ENCODE measurements at regions not wholly inside any gene's neighbourhood (a gene's known extent, or its start where the extent isn't known, plus 50 kb on each side); places are given as distances from the start of the nearest gene placed in this dataset.
A peak's percentile ranks its signal among the peaks of the same experiment; 100 is the strongest.

DNA sequence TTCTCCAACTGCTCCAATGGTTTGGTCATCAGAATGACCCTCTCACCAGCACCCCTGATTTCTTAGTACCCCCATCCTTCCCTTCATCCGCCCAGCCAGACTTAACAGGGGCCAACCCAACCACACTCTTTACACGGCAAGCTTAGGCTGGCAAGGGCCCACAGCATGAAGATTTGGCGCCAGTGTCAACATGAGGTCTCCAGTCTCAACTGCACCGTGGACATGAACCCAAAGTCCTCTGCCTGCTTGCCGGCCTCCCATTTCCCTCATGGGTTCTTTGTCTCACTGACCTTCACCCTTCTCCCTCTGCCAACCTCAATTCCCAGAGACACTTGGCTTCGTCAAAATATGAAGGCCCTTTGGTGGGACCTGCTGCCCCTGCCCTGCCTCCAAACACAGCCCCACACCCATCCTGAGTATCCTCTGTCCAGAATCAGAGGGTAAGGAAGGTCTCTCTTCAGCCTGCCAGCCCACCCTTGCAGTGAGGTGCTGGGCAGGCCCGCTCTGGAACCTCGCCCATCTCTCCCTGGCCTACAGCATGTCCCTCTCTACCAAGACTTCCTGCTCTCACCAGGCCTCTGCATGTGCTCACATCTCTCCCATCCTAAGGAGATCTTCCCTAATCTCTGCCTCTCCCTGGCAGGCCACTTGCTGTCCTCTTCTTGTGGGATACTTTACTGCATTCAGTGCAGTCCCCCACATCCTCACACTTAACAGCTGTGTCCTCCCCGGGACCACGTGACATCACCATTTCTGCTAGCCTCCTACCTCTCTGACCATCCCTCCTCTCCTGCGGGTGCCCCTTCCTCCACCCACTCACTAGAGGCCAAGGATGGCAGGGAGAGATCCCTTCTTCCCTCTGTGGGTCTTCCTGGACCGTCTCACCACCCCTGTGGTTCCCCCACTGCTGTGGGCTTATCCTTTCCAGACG lies 91.7 kb upstream of the ZMIZ1 start:
- no peak for DNase-seq (ENCODE audit: low spot score)
- TF ChIP-seq, protein P1, sequence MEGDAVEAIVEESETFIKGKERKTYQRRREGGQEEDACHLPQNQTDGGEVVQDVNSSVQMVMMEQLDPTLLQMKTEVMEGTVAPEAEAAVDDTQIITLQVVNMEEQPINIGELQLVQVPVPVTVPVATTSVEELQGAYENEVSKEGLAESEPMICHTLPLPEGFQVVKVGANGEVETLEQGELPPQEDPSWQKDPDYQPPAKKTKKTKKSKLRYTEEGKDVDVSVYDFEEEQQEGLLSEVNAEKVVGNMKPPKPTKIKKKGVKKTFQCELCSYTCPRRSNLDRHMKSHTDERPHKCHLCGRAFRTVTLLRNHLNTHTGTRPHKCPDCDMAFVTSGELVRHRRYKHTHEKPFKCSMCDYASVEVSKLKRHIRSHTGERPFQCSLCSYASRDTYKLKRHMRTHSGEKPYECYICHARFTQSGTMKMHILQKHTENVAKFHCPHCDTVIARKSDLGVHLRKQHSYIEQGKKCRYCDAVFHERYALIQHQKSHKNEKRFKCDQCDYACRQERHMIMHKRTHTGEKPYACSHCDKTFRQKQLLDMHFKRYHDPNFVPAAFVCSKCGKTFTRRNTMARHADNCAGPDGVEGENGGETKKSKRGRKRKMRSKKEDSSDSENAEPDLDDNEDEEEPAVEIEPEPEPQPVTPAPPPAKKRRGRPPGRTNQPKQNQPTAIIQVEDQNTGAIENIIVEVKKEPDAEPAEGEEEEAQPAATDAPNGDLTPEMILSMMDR (IDR thresholded peaks at IDR 0.05; ENCODE audit: borderline replicate concordance, control extremely low read depth, extremely low read depth, insufficient read depth, missing control alignments): no peak

DNA sequence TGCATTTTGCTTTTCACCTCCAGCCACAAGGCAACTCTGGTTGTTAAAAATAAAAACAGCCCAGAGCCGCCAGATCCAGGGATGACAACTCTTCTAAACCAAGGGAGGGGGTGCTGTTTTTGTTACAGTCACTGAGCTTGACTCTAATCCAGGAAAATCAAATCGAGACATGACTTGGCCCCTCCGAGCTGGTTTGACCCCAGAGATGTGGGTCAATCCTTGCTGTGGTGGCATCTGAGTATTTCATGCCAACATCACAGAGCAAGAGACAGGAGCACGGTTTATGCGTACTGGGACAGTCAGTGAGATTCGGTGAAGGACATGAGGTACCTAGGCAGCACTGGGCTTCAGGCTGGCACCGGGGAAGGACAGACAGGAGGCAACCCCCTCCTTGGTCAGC lies 88.8 kb upstream of the ZMIZ1 start:
- in situ Hi-C loops (cut with MboI; ENCODE audit: low sequenced_read_pairs, unreplicated experiment): no loop called here
- TF ChIP-seq, protein P1 (IDR thresholded peaks at IDR 0.05; ENCODE audit: borderline replicate concordance, control extremely low read depth, extremely low read depth, insufficient read depth, missing control alignments): no peak
- no peak for DNase-seq (ENCODE audit: low spot score)

More for the DNA sequence above, 91.7 kb upstream of the ZMIZ1 start:
- in situ Hi-C loops (cut with MboI; ENCODE audit: low sequenced_read_pairs, unreplicated experiment): no loop called here

DNA sequence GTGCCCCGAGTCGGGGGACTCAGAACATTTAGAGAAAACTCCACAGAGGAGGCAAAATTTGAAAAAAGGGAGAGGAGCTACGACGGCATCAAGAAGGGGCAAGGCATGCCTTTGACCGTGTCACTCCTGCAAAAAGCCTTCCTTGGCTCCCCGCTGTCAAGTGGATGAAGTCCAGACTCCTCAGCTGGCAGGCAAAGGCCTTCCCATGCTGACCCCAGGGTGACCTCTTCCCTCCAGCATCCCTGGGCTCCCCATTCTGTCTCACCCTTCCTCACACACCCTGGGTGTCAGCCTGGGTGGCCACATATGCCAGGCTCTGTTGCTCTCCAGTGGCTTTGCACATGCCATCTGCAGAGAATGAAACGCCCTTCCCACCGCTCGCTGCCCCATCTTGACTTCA lies 88.4 kb upstream of the ZMIZ1 start:
- in situ Hi-C loops (cut with MboI; ENCODE audit: low sequenced_read_pairs, unreplicated experiment): no loop called here
- TF ChIP-seq, protein P1 (IDR thresholded peaks at IDR 0.05; ENCODE audit: borderline replicate concordance, control extremely low read depth, extremely low read depth, insufficient read depth, missing control alignments): no peak
- no peak for DNase-seq (ENCODE audit: low spot score)

DNA sequence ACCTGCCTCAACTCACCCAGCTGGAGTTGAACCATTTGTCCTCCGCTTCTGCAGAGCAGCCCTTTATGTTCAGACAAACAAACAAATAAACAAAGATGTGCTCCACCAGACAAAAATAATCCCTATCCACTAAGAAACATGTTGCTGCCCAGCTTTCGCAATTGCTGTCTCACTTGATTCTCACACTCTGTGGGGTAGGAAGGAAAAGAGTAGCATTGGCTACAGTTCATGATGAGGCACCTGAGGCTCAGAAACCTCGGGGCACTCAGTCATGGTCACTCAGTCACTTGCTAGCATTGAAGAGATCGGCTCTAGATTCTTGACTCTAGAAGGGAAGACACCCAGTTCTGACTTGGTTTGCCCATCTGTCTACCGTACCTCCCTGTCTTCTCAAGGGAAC lies 88.0 kb upstream of the ZMIZ1 start:
- in situ Hi-C loops (cut with MboI; ENCODE audit: low sequenced_read_pairs, unreplicated experiment): no loop called here
- DNase-seq (ENCODE audit: low spot score): no peak
- TF ChIP-seq, protein P1 (IDR thresholded peaks at IDR 0.05; ENCODE audit: borderline replicate concordance, control extremely low read depth, extremely low read depth, insufficient read depth, missing control alignments): no peak

DNA sequence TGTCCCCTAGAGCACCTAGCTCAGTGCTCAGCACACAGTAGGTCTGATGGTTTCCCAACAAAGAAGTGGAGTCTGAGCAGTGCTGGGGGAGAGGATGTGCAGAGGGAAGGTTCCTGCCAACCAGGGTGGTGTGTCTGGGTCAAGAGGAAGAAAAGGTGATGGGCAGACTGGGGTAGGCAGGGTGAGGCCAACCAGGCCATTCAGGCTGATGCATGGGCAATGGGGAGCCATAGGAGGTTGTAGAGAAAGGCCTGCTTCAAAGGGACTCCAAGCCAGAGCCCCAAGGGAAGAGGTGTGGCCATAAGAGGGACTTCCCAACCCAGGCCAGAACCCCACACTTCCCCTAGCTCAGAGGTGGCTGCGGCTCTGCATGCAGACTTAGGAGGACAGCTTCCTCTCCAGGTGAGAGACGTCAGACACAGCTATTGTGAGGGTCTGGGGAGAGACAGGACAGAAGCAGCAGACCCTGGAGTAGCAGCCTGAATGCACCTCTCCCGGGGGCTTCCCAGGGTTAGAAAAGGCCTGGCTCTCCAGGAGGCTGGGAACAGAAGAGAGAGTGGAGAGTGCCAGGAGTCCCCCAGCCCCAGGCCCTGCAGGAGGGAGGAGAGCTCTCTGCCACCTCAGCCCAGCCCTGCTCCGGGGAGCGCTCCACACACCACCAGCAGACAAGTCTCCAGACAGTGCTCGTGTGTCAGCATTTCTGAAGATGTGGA lies 87.4 kb upstream of the ZMIZ1 start:
- TF ChIP-seq, protein P1 (IDR thresholded peaks at IDR 0.05; ENCODE audit: borderline replicate concordance, control extremely low read depth, extremely low read depth, insufficient read depth, missing control alignments): no peak
- peak; percentile 75 for DNase-seq (ENCODE audit: low spot score)
- in situ Hi-C loops (cut with MboI; ENCODE audit: low sequenced_read_pairs, unreplicated experiment): no loop called here

DNA sequence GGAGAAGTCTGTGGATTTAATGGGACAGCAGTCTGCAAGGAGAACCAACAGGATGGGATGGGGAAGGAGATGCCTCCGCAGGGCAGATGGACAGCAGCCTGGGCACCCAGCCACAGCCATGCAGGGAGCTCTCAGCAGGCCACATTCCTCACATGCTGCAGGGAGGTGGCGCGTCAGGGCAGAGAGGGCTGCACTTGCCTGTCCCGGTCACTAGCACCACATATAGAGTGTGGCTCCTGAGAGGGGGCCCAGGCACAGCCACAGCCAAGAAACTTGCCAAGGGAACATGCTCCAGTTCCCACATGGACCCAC lies 86.8 kb upstream of the ZMIZ1 start:
- in situ Hi-C loops (cut with MboI; ENCODE audit: low sequenced_read_pairs, unreplicated experiment): no loop called here
- TF ChIP-seq, protein P1 (IDR thresholded peaks at IDR 0.05; ENCODE audit: borderline replicate concordance, control extremely low read depth, extremely low read depth, insufficient read depth, missing control alignments): no peak
- DNase-seq (ENCODE audit: low spot score): no peak

Data from GM13976 (cell line).